Tibial artery (tissue), 4 donors: ENCODE measurements at regions not wholly inside any gene's neighbourhood (a gene's known extent, or its start where the extent isn't known, plus 50 kb on each side); places are given as distances from the start of the nearest gene placed in this dataset.

Experiments used
- DNase-seq, 2 donors: peaks; one replicate each; pipeline ENCODE4 v3.0.0-alpha.2; 2019
- H3K27ac ChIP-seq, 2 donors: fragments of 200-600 bp; sonication (generic) in 1 of 2; 1 replicate in 1 of 2; 2 replicates in 1 of 2; pipeline ENCODE4 v1.5.1; 2018 to 2019; ENCODE audit warnings: mild to moderate bottlenecking in 1 of 2
- H3K27me3 ChIP-seq, 2 donors: fragments of 200-600 bp; sonication (generic) in 1 of 2; one replicate each; pipeline versions ENCODE4 v1.5.1 to v1.6.0; 2016 to 2019
- H3K36me3 ChIP-seq, 3 donors: fragments of 200-600 bp; sonication (generic) in 2 of 3; one replicate each; pipeline ENCODE4 v1.5.1; 2016 to 2019; ENCODE audit warnings: mild to moderate bottlenecking in 2 of 3
- H3K4me1 ChIP-seq, 4 donors: fragments of 200-600 bp; sonication (generic) in 2 of 4; 1 replicate in 3 of 4; 2 replicates in 1 of 4; pipeline ENCODE4 v1.5.1; 2016 to 2019
- H3K4me3 ChIP-seq, 2 donors: fragments of 200-600 bp; sonication (generic) in 1 of 2; 1 replicate in 1 of 2; 2 replicates in 1 of 2; pipeline ENCODE4 v1.5.1; 2018 to 2019; ENCODE audit warnings: mild to moderate bottlenecking in 2 of 2
- H3K9me3 ChIP-seq, 3 donors: fragments of 200-600 bp; sonication (generic) in 1 of 3; one replicate each; pipeline ENCODE4 v1.5.1; 2016 to 2019
- intact Hi-C: fragments of 100-400 bp; cut with DNase I; formaldehyde crosslinking; loops from one replicate; pipeline ENCODE4 v1.15.0; 2023; ENCODE audit warnings: low total_unique reads
- TF ChIP-seq, protein P1 (sequence below), 2 experiments: fragments of 200-600 bp in 1 of 2; fragments of 450-650 bp in 1 of 2; IDR thresholded peaks; one replicate each; pipeline ENCODE4 v1.5.1; 2017 to 2019; ENCODE audit warnings: antibody characterized with exemption in 2 of 2, mild to moderate bottlenecking in 1 of 2, moderate library complexity in 1 of 2

DNA sequence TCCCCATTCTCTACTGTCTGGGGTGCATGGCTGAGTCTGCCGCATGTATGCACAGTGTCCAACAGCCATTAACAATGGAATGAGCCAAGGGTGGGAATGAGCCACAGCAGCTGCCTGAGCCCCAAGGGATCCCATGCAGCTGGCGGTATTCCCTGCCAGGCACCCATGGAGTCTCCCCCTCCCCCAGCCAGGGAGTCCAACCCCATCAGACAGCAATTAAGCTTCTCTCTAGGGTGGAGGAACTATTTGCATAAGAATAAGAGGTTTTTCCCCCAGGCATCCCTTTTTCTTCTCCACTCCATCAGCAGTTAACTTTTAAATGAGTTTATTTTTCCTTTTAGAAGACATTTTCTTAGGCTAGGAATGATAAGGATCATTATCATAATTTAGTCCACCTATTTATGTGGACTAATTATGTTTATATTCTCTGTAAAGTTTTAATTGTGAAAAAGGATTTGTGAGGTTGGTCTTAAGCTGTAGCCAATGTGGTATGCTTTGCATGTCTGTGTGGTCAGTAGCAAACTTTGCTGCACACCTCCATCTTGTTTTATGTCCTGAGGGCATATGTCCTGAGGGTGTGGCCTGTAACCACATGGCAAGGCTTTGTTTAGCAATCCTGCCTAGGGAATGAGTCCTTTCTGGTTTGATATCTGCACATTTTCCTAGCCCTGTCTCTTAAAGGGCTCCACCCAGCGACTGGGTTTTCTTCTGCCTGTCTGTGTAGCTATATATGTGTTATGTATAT lies 158.9 kb upstream of the OLIG3 start:
- no peak overlapping the region for H3K27ac ChIP-seq
- TF ChIP-seq, protein P1, sequence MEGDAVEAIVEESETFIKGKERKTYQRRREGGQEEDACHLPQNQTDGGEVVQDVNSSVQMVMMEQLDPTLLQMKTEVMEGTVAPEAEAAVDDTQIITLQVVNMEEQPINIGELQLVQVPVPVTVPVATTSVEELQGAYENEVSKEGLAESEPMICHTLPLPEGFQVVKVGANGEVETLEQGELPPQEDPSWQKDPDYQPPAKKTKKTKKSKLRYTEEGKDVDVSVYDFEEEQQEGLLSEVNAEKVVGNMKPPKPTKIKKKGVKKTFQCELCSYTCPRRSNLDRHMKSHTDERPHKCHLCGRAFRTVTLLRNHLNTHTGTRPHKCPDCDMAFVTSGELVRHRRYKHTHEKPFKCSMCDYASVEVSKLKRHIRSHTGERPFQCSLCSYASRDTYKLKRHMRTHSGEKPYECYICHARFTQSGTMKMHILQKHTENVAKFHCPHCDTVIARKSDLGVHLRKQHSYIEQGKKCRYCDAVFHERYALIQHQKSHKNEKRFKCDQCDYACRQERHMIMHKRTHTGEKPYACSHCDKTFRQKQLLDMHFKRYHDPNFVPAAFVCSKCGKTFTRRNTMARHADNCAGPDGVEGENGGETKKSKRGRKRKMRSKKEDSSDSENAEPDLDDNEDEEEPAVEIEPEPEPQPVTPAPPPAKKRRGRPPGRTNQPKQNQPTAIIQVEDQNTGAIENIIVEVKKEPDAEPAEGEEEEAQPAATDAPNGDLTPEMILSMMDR (IDR thresholded peaks at IDR 0.05): no peak
- H3K27me3 ChIP-seq: no peaks in the 10 kb centered on the region
- no peaks in the 10 kb centered on the region for H3K36me3 ChIP-seq
- intact Hi-C loops: no loop called here
- H3K4me3 ChIP-seq: no peak overlapping the region
- peaks cover 0 to 27% (median 23%) of the 10 kb centered on the region in 3 donors for H3K9me3 ChIP-seq
- no peaks in the 10 kb centered on the region for H3K4me1 ChIP-seq
- DNase-seq: no peak

DNA sequence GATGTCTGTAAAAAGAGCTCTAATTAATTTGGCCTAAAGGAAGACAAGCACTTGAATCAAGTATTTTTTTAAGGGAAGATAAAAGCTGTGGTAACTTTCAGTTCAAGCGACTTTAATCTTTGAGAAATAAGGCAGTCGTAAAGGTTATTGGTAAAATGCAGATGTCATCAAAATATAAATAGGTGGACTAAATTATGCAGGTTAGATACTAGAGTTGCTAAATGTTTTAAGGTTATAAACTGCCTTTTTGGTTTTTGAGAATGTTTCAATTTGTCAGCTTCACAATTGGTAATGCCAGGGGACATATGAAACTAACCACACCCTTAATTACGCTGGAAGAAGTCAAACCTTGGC lies 159.5 kb upstream of the OLIG3 start:
- H3K27me3 ChIP-seq: no peaks in the 10 kb centered on the region
- peaks cover 0 to 27% (median 23%) of the 10 kb centered on the region in 3 donors for H3K9me3 ChIP-seq
- TF ChIP-seq, protein P1 (IDR thresholded peaks at IDR 0.05): no peak
- no peaks in the 10 kb centered on the region for H3K36me3 ChIP-seq
- no peak overlapping the region for H3K27ac ChIP-seq
- intact Hi-C loops: no loop called here
- no peak for DNase-seq
- no peak overlapping the region for H3K4me3 ChIP-seq
- H3K4me1 ChIP-seq: no peaks in the 10 kb centered on the region

DNA sequence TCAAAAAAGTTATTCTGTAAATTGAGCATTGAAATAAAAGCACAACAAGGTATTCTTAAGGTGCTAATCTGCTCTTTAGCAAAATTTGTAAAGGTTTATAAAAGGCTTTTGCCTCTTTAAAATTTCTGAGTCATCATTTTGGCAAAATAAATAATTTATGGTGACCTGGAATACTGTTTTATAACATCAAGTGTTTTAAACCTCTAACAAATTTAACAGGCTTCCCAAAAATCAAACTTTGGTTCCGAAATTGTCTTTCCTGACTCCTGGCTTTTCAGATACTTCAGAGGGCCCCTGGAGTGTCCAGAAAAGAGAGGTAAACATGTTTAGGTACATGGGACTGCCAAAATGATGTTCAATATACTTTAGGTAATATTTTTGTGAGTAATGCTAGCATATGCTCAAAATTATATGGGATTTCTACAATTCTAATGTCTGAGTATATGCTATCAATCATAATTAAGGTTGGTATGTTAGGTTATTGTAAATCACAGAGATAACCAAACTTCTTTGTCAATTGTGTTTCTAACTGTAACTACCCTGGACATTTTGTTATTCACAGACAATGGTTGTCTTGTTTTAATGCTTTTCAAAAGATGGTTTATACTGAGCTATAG lies 160.3 kb upstream of the OLIG3 start:
- Histone ChIP-seq H3K4me3 (no peak overlapping the region), H3K9me3 (peaks cover 0 to 27% (median 23%) of the 10 kb centered on the region in 3 donors)
- TF ChIP-seq, protein P1 (IDR thresholded peaks at IDR 0.05): no peak

DNA sequence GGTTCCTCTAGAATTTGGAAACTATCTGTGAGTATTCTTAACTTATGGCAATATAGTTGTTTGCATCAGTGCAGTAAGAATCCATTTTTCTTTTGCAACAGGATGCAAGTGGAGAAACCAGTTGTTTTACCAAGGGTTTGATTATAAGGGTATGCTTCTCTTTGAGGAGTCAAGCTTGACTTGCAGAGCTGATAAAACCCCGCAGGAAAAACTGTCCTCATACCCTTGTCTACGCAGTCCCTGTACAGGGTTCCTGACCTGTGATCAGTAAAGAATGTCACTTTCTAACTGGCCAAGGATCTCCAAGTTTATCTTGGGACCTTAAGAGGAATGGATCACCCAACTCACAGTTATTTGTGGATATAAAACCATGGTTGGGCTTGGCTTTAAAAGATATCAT lies 161.1 kb upstream of the OLIG3 start:
- Histone ChIP-seq H3K4me3 (no peak overlapping the region), H3K9me3 (peaks cover 0 to 27% (median 23%) of the 10 kb centered on the region in 3 donors), H3K4me1 (no peaks in the 10 kb centered on the region), H3K27me3 (no peaks in the 10 kb centered on the region), H3K27ac (no peak overlapping the region), H3K36me3 (no peaks in the 10 kb centered on the region)
- no peak for DNase-seq
- TF ChIP-seq, protein P1 (IDR thresholded peaks at IDR 0.05): no peak
- intact Hi-C loops: no loop called here

More for the DNA sequence above, 160.3 kb upstream of the OLIG3 start:
- intact Hi-C loops: no loop called here
- no peak overlapping the region for H3K27ac ChIP-seq
- no peaks in the 10 kb centered on the region for H3K27me3 ChIP-seq
- no peak for DNase-seq
- no peaks in the 10 kb centered on the region for H3K36me3 ChIP-seq
- H3K4me1 ChIP-seq: no peaks in the 10 kb centered on the region

DNA sequence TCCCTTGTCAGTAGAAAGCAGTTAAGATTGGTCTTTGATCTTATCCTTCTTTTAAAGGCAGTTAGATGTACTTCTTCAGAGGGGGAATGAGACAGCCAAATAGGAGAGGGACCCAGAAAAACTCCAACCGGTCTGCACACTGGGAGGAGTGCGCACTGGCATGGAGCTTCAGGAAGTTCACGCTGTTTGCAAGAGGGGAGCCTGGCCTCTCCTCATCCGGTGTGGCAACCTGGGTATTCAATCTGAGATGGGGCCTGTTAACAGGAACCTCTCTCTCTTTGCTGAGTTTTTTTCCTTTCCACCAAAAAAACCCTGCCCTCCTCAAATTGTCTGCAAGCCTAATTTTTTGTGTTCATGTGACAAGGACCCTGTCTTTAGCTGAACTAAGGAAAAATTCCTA lies 162.5 kb upstream of the OLIG3 start:
- H3K4me3 ChIP-seq: no peak overlapping the region
- H3K27me3 ChIP-seq: no peaks in the 10 kb centered on the region
- no peak for DNase-seq
- TF ChIP-seq, protein P1 (IDR thresholded peaks at IDR 0.05): no peak
- H3K27ac ChIP-seq: no peak overlapping the region
- intact Hi-C loops: no loop called here
- H3K36me3 ChIP-seq: no peaks in the 10 kb centered on the region
- no peaks in the 10 kb centered on the region for H3K4me1 ChIP-seq
- H3K9me3 ChIP-seq: peaks cover 0 to 27% (median 23%) of the 10 kb centered on the region in 3 donors
